IMR-90 (cell line): ENCODE measurements at regions not wholly inside any gene's neighbourhood (a gene's known extent, or its start where the extent isn't known, plus 50 kb on each side); places are given as distances from the start of the nearest gene placed in this dataset.

ENCODE experiments used
- ATAC-seq: fragments of 200-7000 bp; cut with Tn5 transposase; 2 replicates; pipeline ENCODE4 v1.9.1; 2020; ENCODE audit warnings: low read depth, mild to moderate bottlenecking, moderate library complexity
- BruUV-seq: library from RNA; stranded (reverse); fragments of 400-500 nt; replicated peaks from 2 replicates; lab custom pipeline; 2021; lab: Mats Ljungman, UMichigan
- CTCF ChIA-PET: fragments of 300-600 bp; formaldehyde crosslinking; extraction: SDS; loops from one replicate; lab custom pipeline; 2021; ENCODE audit warnings: antibody characterized with exemption; lab: Yijun Ruan, JAX
- POLR2A ChIA-PET: fragments of 300-600 bp; sonication (Branson Sonifier 250); formaldehyde crosslinking; loops from one replicate; lab custom pipeline; 2022; ENCODE audit warnings: antibody characterized with exemption; ENCODE audit not compliant: unreplicated experiment; lab: Charles Lee
- DNase-seq: peaks from one replicate; pipeline ENCODE4 v3.0.0; 2013
- H2AFZ ChIP-seq: replicated peaks from 2 replicates; pipeline ENCODE3; 2013; ENCODE audit warnings: low read length, mild to moderate bottlenecking; ENCODE audit not compliant: poor library complexity
- H2AK5ac ChIP-seq: 2 replicates; pipeline ENCODE4 v1.6.1; 2013; ENCODE audit warnings: low read depth, low read length, inconsistent platforms
- H2AK9ac ChIP-seq: replicated peaks from 2 replicates; pipeline ENCODE3; 2013; ENCODE audit warnings: mild to moderate bottlenecking, low read depth, low read length, moderate library complexity; ENCODE audit not compliant: poor library complexity
- H2BK120ac ChIP-seq: 2 replicates; pipeline ENCODE4 v1.6.1; 2013; ENCODE audit warnings: low read depth, low read length, inconsistent platforms
- H2BK15ac ChIP-seq: 3 replicates; pipeline ENCODE4 v1.6.1; 2013; ENCODE audit warnings: low read depth, low read length, inconsistent platforms
- H2BK20ac ChIP-seq: 2 replicates; pipeline ENCODE4 v1.6.1; 2013; ENCODE audit warnings: low read depth, mild to moderate bottlenecking, inconsistent platforms, low read length, moderate library complexity
- H2BK5ac ChIP-seq: 2 replicates; pipeline ENCODE4 v1.6.1; 2013; ENCODE audit warnings: mild to moderate bottlenecking, low read depth, low read length, inconsistent platforms; ENCODE audit not compliant: poor library complexity, severe bottlenecking
- H3K14ac ChIP-seq: replicated peaks from 2 replicates; pipeline ENCODE4 v1.6.1; 2013; ENCODE audit warnings: low read depth, low read length, inconsistent platforms
- H3K18ac ChIP-seq: 2 replicates; pipeline ENCODE4 v1.6.1; 2013; ENCODE audit warnings: low read depth, low read length, control low read depth
- H3K23ac ChIP-seq: 2 replicates; pipeline ENCODE4 v1.6.1; 2013; ENCODE audit warnings: low read depth, low read length, inconsistent platforms
- H3K27ac ChIP-seq: 2 replicates; pipeline ENCODE4 v1.5.1; 2013; ENCODE audit warnings: mild to moderate bottlenecking, control low read depth, low read length; ENCODE audit not compliant: insufficient read depth
- H3K27me3 ChIP-seq: 2 replicates; pipeline ENCODE4 v1.6.1; 2013; ENCODE audit warnings: low read length; ENCODE audit not compliant: control insufficient read depth, insufficient read depth
- H3K36me3 ChIP-seq: 2 replicates; pipeline ENCODE4 v1.6.1; 2013; ENCODE audit warnings: low read length, mixed read lengths; ENCODE audit not compliant: control insufficient read depth, insufficient read depth
- H3K4ac ChIP-seq: 2 replicates; pipeline ENCODE4 v1.6.1; 2013; ENCODE audit warnings: low read depth, low read length, inconsistent platforms
- H3K4me1 ChIP-seq: 2 replicates; pipeline ENCODE4 v1.6.1; 2013; ENCODE audit warnings: low read length, mixed read lengths; ENCODE audit not compliant: control insufficient read depth, insufficient read depth
- H3K4me2 ChIP-seq: 2 replicates; pipeline ENCODE4 v1.6.1; 2013; ENCODE audit warnings: low read depth, mild to moderate bottlenecking, control low read depth, low read length, moderate library complexity
- H3K4me3 ChIP-seq: 2 replicates; pipeline ENCODE4 v1.5.1; 2013; ENCODE audit warnings: low read depth, mild to moderate bottlenecking, control low read depth, low read length, moderate library complexity; ENCODE audit not compliant: insufficient read depth
- H3K56ac ChIP-seq: 2 replicates; pipeline ENCODE4 v1.6.1; 2013; ENCODE audit warnings: low read length, inconsistent platforms; ENCODE audit not compliant: insufficient read depth; ENCODE audit errors: extremely low read depth
- H3K79me1 ChIP-seq, 2 experiments: 2 replicates each; pipeline ENCODE4 v1.6.1; 2013; ENCODE audit warnings: low read length in 2 of 2, inconsistent platforms in 1 of 2, low read depth in 1 of 2
- H3K9ac ChIP-seq: 2 replicates; pipeline ENCODE4 v1.6.1; 2013; ENCODE audit warnings: low read depth, low read length, control low read depth
- H3K9me1 ChIP-seq: 2 replicates; pipeline ENCODE4 v1.6.1; 2013; ENCODE audit warnings: low read length, inconsistent platforms; ENCODE audit not compliant: insufficient read depth
- H3K9me3 ChIP-seq: 2 replicates; pipeline ENCODE4 v1.6.1; 2013; ENCODE audit warnings: low read length; ENCODE audit not compliant: control insufficient read depth, insufficient read depth
- H4K20me1 ChIP-seq: 2 replicates; pipeline ENCODE4 v1.6.1; 2013; ENCODE audit warnings: low read length, inconsistent platforms; ENCODE audit not compliant: insufficient read depth
- H4K5ac ChIP-seq: 2 replicates; pipeline ENCODE4 v1.6.1; 2013; ENCODE audit warnings: mild to moderate bottlenecking, low read depth, low read length, control low read depth
- H4K8ac ChIP-seq, 2 experiments: 2 replicates each; pipeline ENCODE4 v1.6.1; 2013; ENCODE audit warnings: low read depth in 2 of 2, low read length in 2 of 2, control low read depth in 1 of 2, inconsistent platforms in 1 of 2
- H4K91ac ChIP-seq: 2 replicates; pipeline ENCODE4 v1.6.1; 2013; ENCODE audit warnings: low read depth, low read length, inconsistent platforms; ENCODE audit not compliant: insufficient read depth
- BHLHE40 ChIP-seq: fragments of 150-350 bp; IDR thresholded peaks from 2 replicates; pipeline ENCODE4 v1.6.1; 2016; ENCODE audit warnings: mild to moderate bottlenecking, low read depth, low read length
- CEBPB ChIP-seq: IDR thresholded peaks from 2 replicates; pipeline ENCODE4 v1.6.1; 2012; ENCODE audit warnings: low read depth, low read length, improper control_type of control experiment
- CHD1 ChIP-seq: IDR thresholded peaks from 2 replicates; pipeline ENCODE4 v1.6.1; 2012; ENCODE audit warnings: low read depth, low read length, improper control_type of control experiment
- CTCF ChIP-seq: conservative IDR thresholded peaks from 2 replicates; pipeline ENCODE4 v1.5.1; 2012; ENCODE audit warnings: mild to moderate bottlenecking, low read depth, low read length, improper control_type of control experiment
- ELK1 ChIP-seq: fragments of 150-350 bp; IDR thresholded peaks from 2 replicates; pipeline ENCODE4 v1.6.1; 2016; ENCODE audit warnings: low read depth, mild to moderate bottlenecking, low read length, moderate library complexity, borderline replicate concordance
- FOS ChIP-seq: fragments of 150-350 bp; IDR thresholded peaks from 2 replicates; pipeline ENCODE4 v1.6.1; 2016; ENCODE audit warnings: low read depth, low read length
- MAFK ChIP-seq: IDR thresholded peaks from 2 replicates; pipeline ENCODE4 v1.6.1; 2012; ENCODE audit warnings: low read depth, low read length, improper control_type of control experiment
- MAZ ChIP-seq: IDR thresholded peaks from 2 replicates; pipeline ENCODE4 v1.6.1; 2012; ENCODE audit warnings: low read depth, mild to moderate bottlenecking, low read length, improper control_type of control experiment, moderate library complexity, borderline replicate concordance
- MXI1 ChIP-seq: IDR thresholded peaks from 2 replicates; pipeline ENCODE4 v1.6.1; 2012; ENCODE audit warnings: low read depth, mild to moderate bottlenecking, low read length, moderate library complexity, borderline replicate concordance
- NFE2L2 ChIP-seq: fragments of 150-350 bp; IDR thresholded peaks from 2 replicates; pipeline ENCODE4 v1.6.1; 2016; ENCODE audit warnings: low read depth, mild to moderate bottlenecking, low read length
- POLR2A ChIP-seq: IDR thresholded peaks from 2 replicates; pipeline ENCODE4 v1.6.1; 2012; ENCODE audit warnings: mild to moderate bottlenecking, low read depth, low read length
- RAD21 ChIP-seq: IDR thresholded peaks from 2 replicates; pipeline ENCODE4 v1.6.1; 2012; ENCODE audit warnings: low read length, improper control_type of control experiment
- RCOR1 ChIP-seq: IDR thresholded peaks from 2 replicates; pipeline ENCODE4 v1.6.1; 2012; ENCODE audit warnings: mild to moderate bottlenecking, low read length, improper control_type of control experiment; ENCODE audit not compliant: insufficient replicate concordance
- RFX5 ChIP-seq: IDR thresholded peaks from 2 replicates; pipeline ENCODE4 v1.8.0; 2012; ENCODE audit warnings: low read depth, mild to moderate bottlenecking, low read length, moderate library complexity
- SMC3 ChIP-seq: fragments of 150-350 bp; IDR thresholded peaks from 2 replicates; pipeline ENCODE4 v1.6.1; 2016; ENCODE audit warnings: low read depth, mild to moderate bottlenecking, antibody characterized with exemption, low read length, moderate library complexity
- USF2 ChIP-seq: fragments of 150-350 bp; IDR thresholded peaks from 2 replicates; pipeline ENCODE4 v1.6.1; 2017; ENCODE audit warnings: mild to moderate bottlenecking, antibody characterized with exemption, low read length, low read depth
- WGBS, 2 experiments: methylation state at CpG; one replicate each; pipeline versions ENCODE4 v1.1.5 to v1.1.7; 2013; ENCODE audit warnings: missing lambda C conversion rate in 2 of 2; ENCODE audit not compliant: insufficient read length in 1 of 2; ENCODE audit errors: extremely low coverage in 2 of 2; 5-methylcytosine and 5-hydroxymethylcytosine counted together
- dilution Hi-C: fragments of 300-500 bp; cut with HindIII; formaldehyde crosslinking; loops from one replicate; pipeline ENCODE4 v1.14.3; 2018; ENCODE audit warnings: low sequenced_read_pairs; ENCODE audit not compliant: unreplicated experiment
- in situ Hi-C: fragments of 300-500 bp; cut with MboI; formaldehyde crosslinking; loops from 3 replicates; pipeline ENCODE4 v1.14.3; 2019; ENCODE audit warnings: low sequenced_read_pairs, inconsistent platforms, mixed read lengths
- intact Hi-C: fragments of 100-400 bp; cut with micrococcal nuclease; formaldehyde crosslinking; loops from 2 replicates; pipeline ENCODE4 v1.10.0; 2022

- intact Hi-C loops (no loop called here), dilution Hi-C loops (no loop called here), in situ Hi-C loops (no loop called here)
- Histone ChIP-seq H3K4me3 (no peak overlapping the region), H3K36me3 (no peaks in the 10 kb centered on the region), H3K4me1 (no peaks in the 10 kb centered on the region), H3K9me1 (no peaks in the 10 kb centered on the region), H3K27me3 (no peaks in the 10 kb centered on the region), H3K18ac (no peak overlapping the region), H3K27ac (no peak overlapping the region), H2BK120ac (no peak overlapping the region), H3K56ac (no peak overlapping the region), H4K8ac (no peak overlapping the region), H3K79me1 (no peaks in the 10 kb centered on the region), H2AK5ac (no peak overlapping the region), H3K9ac (no peak overlapping the region), H4K20me1 (no peaks in the 10 kb centered on the region), H4K91ac (no peak overlapping the region), H3K23ac (no peak overlapping the region), H3K4me2 (no peak overlapping the region), H2BK15ac (no peak overlapping the region), H3K4ac (no peak overlapping the region), H4K5ac (no peak overlapping the region), H2BK20ac (no peak overlapping the region), H3K14ac (no peak overlapping the region), H3K9me3 (no peaks in the 10 kb centered on the region; the same call in 1 of the 2 replicates), H2BK5ac (no peak overlapping the region), H2AK9ac (no peak overlapping the region), H2AFZ (no peak overlapping the region)
- no peak for DNase-seq
- TF ChIP-seq BHLHE40 (no peak), NFE2L2 (no peak), POLR2A (no peak), CHD1 (no peak), ELK1 (no peak), CTCF (no peak), RFX5 (no peak), SMC3 (no peak), FOS (no peak), MXI1 (no peak), MAZ (no peak), MAFK (no peak), RAD21 (no peak), RCOR1 (no peak), USF2 (no peak), CEBPB (no peak)
- BruUV-seq, result no TSS peak
- WGBS, 2 experiments, result no CpG with 5 or more reads among the region's 2 CpGs
- ChIA-PET CTCF (no interaction called here), POLR2A (no interaction called here)
- no peak for ATAC-seq
Observed at GRCh38 chr13:72132075-72132474, 265.1 kb upstream of the DACH1 start.
